Kasumi-1 (cell line): ENCODE measurements at regions not wholly inside any gene's neighbourhood (a gene's known extent, or its start where the extent isn't known, plus 50 kb on each side); places are given as distances from the start of the nearest gene placed in this dataset.
"Not testable (repeated sequence)": the region's sequence is repeated elsewhere in the genome, so short reads cannot be mapped to it uniquely, and the experiment has no call there.

Source experiments
- DNase-seq, 2 experiments: peaks; one replicate each; lab custom pipeline; 2025; lab: John Stamatoyannopoulos, UW

GRCh38 chr6:8658416-8658815 lies 223.1 kb upstream of the SLC35B3 start:
- no peak for DNase-seq

- no peak for DNase-seq
These were observed 222.2 kb upstream of the SLC35B3 start for GRCh38 chr6:8657522-8657921.

DNA sequence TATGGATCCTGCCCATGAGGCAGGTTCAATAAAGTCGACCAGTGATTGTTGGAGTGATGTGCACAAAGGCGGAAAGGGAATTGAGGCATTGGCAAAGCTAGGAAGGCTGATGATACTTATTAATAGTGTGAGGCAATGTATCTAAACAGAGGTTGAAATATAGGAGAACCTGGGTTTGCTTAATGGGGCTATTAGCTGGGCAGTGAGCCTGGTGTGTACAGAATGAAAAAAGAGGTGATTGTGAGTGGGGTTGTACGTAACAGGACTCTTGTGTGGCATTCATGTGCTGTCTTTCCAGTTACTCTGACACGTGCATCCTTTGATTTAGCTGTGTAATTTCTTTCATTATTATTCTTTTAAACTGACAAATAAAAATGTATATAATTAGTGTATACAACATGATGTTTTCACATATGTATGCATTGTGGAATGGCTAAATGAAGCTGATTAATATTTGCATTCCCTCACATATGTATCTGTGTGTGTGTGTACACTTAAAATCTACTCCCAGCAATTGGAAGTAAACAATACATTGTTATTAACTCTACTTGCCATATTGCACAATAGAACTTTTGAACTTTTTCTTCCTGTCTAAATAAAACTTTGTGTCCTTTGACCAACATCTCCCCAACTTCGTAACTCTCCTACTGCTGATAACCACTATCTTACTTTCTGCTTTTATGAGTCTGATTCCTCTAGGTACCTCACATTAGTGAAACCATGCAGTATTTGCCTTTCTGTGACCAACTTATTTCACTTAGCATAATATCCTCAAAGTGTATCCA lies 220.5 kb upstream of the SLC35B3 start:
- no peak for DNase-seq

- DNase-seq: no peak
These were observed 217.4 kb upstream of the SLC35B3 start for GRCh38 chr6:8652710-8653109.

GRCh38 chr6:8651998-8652397 lies 216.7 kb upstream of the SLC35B3 start:
- DNase-seq: no peak

- DNase-seq: no peak
These were observed 209.9 kb upstream of the SLC35B3 start for GRCh38 chr6:8645212-8645611.

- no peak for DNase-seq
These were observed 209.0 kb upstream of the SLC35B3 start for GRCh38 chr6:8644306-8644705.

DNA sequence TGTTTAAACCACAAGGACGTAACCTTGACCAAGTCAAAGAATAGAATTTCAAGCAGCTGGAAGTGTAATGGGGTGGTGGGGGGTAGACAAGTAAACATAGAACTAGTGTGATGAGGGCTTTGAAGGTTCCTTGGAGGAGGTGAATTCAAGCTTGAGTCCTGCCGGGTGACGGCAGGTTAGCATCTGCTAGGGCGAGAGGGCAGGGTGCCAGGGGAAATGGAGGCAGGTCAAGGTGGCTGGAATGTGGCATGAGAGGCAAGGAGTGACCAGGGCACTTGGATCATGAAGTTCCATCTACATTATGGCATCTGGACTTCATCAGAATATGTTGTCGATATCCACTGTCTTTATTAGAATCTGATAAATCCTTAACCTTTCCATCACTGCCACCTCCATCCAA lies 207.5 kb upstream of the SLC35B3 start:
- DNase-seq: no peak

GRCh38 chr6:8642131-8642530 lies 206.8 kb upstream of the SLC35B3 start:
- no peak for DNase-seq

DNA sequence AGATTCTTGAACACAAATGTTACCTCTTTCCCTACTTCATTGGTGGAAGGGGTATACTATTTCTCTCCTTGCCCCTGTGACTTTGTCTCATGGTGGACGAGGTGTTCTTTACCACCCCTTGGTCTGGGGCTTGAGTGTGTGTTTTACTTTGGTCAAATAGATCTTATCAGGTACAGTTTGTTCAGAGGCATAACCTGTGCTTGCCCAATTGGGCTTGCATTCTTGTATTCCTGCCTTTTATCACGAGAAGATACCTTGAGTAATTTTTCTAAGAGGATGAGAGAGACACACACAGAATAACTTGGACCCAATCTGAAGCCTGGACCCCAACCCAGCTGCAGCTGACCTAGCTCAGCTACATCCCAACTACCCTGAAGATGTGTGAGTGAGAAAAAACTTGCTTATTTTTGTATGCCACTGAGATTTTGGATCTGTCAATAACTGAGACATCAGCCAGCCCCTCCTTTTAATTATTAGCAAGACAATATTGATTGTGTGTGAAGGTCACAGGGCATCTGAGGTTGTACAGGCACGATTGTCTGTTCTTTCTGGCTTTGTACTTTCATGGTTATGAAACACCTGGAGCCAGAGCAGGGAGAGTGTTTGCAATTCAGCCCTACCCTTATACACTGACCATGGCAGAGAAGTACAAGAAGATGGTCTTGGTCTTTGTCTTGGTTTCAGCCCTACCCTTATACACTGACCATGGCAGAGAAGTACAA lies 204.7 kb upstream of the SLC35B3 start:
- no peak for DNase-seq

DNA sequence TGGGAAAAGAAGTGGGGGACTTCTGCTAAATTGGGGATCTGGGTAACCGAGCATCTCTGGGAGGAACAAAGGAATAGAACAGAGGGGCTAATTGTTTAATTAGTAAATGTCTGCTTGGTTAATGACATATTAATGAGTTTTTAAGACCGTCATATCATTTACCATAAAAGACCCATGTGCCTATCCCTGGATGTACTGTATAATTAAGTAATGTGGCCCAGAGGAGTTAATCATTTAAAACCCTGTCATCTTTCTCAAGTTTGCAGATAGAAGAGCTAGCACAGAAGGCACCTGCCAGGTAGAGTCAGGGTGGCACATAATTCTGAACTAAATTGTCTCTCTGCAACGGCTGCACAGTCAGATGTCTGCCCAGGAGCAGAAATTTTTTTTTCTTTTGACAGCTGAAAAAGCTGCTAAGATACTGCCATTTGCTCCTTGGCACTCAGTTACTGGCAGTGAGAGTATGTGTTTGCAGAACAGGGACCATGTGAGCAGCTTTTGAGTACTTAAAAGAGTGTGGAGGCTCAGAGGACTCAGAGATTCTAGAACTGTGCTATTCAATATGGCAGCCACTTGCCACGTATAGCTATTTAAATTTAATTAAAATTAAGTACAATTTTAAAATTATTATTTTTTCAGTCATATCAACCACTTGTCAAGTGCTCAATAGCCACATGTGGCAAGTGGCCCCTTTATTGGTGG lies 202.7 kb upstream of the SLC35B3 start:
- no peak for DNase-seq

GRCh38 chr6:8633762-8634161 lies 198.4 kb upstream of the SLC35B3 start:
- no peak for DNase-seq

- no peak for DNase-seq
These were observed 193.4 kb upstream of the SLC35B3 start for GRCh38 chr6:8628736-8629135.

DNA sequence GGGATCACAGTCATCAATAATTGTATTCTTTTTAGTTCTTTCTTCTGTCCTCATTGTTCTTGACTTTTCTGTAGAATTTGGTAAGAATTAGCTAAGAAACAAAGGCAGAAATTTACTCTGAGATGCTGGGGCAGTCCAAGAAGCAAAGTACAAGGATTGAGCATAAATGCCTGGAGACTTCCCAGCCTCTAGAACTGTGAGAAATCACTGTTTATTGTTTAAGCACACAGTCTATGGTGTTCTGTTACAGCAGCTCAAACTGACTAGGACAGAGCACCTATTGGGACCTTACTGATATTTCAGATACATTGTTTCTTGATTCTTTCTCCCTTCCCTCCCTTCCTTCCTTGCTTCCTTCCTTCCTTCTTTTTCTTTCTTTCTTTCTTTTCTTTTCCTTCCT lies 192.7 kb upstream of the SLC35B3 start:
- DNase-seq: no peak

GRCh38 chr6:8627085-8627861 lies 191.9 kb upstream of the SLC35B3 start:
- peak; percentile 47 to 54 for DNase-seq

- no peak for DNase-seq
These were observed 189.3 kb upstream of the SLC35B3 start for GRCh38 chr6:8624665-8625064.

DNA sequence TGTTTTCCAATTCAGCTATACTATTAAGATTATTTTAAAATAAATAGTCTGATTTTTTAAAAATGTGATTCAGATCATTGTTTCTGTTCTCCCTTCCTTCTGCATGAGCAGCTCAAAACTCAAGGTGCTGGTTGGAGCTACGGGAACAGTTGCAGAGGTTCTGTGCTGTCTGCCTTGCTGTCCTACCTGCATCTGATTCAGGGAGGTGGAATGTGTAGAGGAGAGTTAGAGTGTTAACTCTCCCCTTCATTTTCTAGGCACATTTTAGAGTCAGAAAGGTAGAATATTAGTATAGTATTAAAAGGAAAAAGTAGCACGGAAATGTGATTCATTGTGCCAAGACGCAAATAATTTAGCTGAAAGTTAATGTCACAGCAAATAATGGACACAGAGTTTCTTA lies 188.1 kb upstream of the SLC35B3 start:
- DNase-seq: no peak

GRCh38 chr6:8619853-8620252 lies 184.5 kb upstream of the SLC35B3 start:
- no peak for DNase-seq

GRCh38 chr6:8619408-8619807 lies 184.1 kb upstream of the SLC35B3 start:
- not testable (repeated sequence) for DNase-seq

GRCh38 chr6:8608737-8609136 lies 173.4 kb upstream of the SLC35B3 start:
- DNase-seq: no peak

- DNase-seq: peak; percentile 1 to 36
These were observed 154.8 kb upstream of the SLC35B3 start for GRCh38 chr6:8589941-8590729.
